HCT116 (cell line): ENCODE measurements at regions not wholly inside any gene's neighbourhood (a gene's known extent, or its start where the extent isn't known, plus 50 kb on each side); places are given as distances from the start of the nearest gene placed in this dataset.
"Not testable (repeated sequence)": the region's sequence is repeated elsewhere in the genome, so short reads cannot be mapped to it uniquely, and the experiment has no call there.

Source experiments
- ELF1 ChIP-seq: IDR thresholded peaks from 2 replicates; pipeline ENCODE4 v1.6.1; 2012; ENCODE audit warnings: low read depth, borderline replicate concordance
- EZH2 ChIP-seq: fragments of 200-600 bp; sonication (generic); IDR thresholded peaks from 2 replicates; pipeline ENCODE4 v1.6.1; 2017; ENCODE audit warnings: antibody characterized with exemption, mixed run types
- EZH2phosphoT487 ChIP-seq: fragments of 200-600 bp; IDR thresholded peaks from 2 replicates; pipeline ENCODE4 v1.6.1; 2018; ENCODE audit warnings: antibody characterized with exemption, borderline replicate concordance
- FOSL1 ChIP-seq: IDR thresholded peaks from 2 replicates; pipeline ENCODE4 v1.6.1; 2012; ENCODE audit warnings: low read depth
- POLR2A ChIP-seq: IDR thresholded peaks from 2 replicates; pipeline ENCODE4 v1.7.0; 2011; ENCODE audit warnings: borderline replicate concordance; ENCODE audit not compliant: insufficient read depth, insufficient read length; ENCODE audit errors: extremely low read depth
- POLR2AphosphoS5 ChIP-seq: IDR thresholded peaks from 2 replicates; pipeline ENCODE4 v1.6.1; 2011; ENCODE audit warnings: mild to moderate bottlenecking, low read depth, low read length, moderate library complexity
- SIN3A ChIP-seq: IDR thresholded peaks from 2 replicates; pipeline ENCODE4 v1.6.1; 2012; ENCODE audit warnings: low read depth
- SP1 ChIP-seq: IDR thresholded peaks from 2 replicates; pipeline ENCODE4 v1.6.1; 2012; ENCODE audit warnings: low read depth
- YY1 ChIP-seq: IDR thresholded peaks from 2 replicates; pipeline ENCODE4 v1.6.1; 2011; ENCODE audit warnings: low read length, low read depth, moderate library complexity, mild to moderate bottlenecking; ENCODE audit not compliant: insufficient replicate concordance; ENCODE audit errors: extremely low read depth
- TF ChIP-seq, protein P1 (sequence below), 3 experiments: fragments of 200-600 bp in 1 of 3; sonication (generic) in 1 of 3; IDR thresholded peaks in 2 of 3; conservative IDR thresholded peaks in 1 of 3; 2 replicates each; pipeline ENCODE4 v1.5.1; 2012 to 2017; ENCODE audit warnings: low read depth in 2 of 3, low read length in 2 of 3, antibody characterized with exemption in 1 of 3, borderline replicate concordance in 1 of 3, control low read depth in 1 of 3, mild to moderate bottlenecking in 1 of 3, mixed read lengths in 1 of 3, mixed run types in 1 of 3, moderate library complexity in 1 of 3; ENCODE audit not compliant: insufficient read depth in 1 of 3
- TF ChIP-seq, protein P2 (sequence below): IDR thresholded peaks from 2 replicates; pipeline ENCODE4 v1.6.1; 2012

DNA sequence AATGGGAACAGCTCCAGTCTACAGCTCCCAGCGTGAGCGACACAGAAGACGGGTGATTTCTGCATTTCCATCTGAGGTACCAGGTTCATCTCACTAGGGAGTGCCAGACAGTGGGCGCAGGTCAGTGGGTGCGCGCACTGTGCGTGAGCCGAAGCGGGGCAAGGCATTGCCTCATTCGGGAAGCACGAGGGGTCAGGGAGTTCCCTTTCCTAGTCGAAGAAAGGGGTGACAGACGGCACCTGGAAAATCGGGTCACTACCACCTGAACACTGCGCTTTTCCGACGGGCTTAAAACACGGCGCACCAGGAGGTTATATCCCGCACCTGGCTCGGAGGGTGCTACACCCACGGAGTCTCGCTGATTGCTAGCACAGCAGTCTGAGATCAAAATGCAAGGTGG lies 390.3 kb downstream of the GLUD2 start:
- not testable (repeated sequence) for TF ChIP-seq EZH2, SP1, POLR2A, YY1, EZH2phosphoT487, POLR2AphosphoS5, SIN3A, FOSL1, ELF1
- TF ChIP-seq, protein P1, sequence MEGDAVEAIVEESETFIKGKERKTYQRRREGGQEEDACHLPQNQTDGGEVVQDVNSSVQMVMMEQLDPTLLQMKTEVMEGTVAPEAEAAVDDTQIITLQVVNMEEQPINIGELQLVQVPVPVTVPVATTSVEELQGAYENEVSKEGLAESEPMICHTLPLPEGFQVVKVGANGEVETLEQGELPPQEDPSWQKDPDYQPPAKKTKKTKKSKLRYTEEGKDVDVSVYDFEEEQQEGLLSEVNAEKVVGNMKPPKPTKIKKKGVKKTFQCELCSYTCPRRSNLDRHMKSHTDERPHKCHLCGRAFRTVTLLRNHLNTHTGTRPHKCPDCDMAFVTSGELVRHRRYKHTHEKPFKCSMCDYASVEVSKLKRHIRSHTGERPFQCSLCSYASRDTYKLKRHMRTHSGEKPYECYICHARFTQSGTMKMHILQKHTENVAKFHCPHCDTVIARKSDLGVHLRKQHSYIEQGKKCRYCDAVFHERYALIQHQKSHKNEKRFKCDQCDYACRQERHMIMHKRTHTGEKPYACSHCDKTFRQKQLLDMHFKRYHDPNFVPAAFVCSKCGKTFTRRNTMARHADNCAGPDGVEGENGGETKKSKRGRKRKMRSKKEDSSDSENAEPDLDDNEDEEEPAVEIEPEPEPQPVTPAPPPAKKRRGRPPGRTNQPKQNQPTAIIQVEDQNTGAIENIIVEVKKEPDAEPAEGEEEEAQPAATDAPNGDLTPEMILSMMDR (IDR thresholded peaks at IDR 0.05 in 2 of 3, conservative IDR thresholded peaks at IDR 0.05 in 1 of 3; ENCODE audit: borderline replicate concordance in 1 of 3, insufficient read depth in 1 of 3, low read depth in 2 of 3, low read length in 2 of 3) = not testable (repeated sequence)
- TF ChIP-seq, protein P2, sequence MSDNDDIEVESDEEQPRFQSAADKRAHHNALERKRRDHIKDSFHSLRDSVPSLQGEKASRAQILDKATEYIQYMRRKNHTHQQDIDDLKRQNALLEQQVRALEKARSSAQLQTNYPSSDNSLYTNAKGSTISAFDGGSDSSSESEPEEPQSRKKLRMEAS = not testable (repeated sequence)
